ENCODE measurements at regions not wholly inside any gene's neighbourhood (a gene's known extent, or its start where the extent isn't known, plus 50 kb on each side); places are given as distances from the start of the nearest gene placed in this dataset.

GRCh38 chr2:22838461-22838860, 546.5 kb upstream of the KLHL29 start:
- TF ChIP-seq CTCF (IDR thresholded peaks at IDR 0.05) (no peak), POLR2A (IDR thresholded peaks at IDR 0.05) (no peak)

Data from heart left ventricle (tissue), 13 donors.